ENCODE measurements at regions not wholly inside any gene's neighbourhood (a gene's known extent, or its start where the extent isn't known, plus 50 kb on each side); places are given as distances from the start of the nearest gene placed in this dataset.

DNA sequence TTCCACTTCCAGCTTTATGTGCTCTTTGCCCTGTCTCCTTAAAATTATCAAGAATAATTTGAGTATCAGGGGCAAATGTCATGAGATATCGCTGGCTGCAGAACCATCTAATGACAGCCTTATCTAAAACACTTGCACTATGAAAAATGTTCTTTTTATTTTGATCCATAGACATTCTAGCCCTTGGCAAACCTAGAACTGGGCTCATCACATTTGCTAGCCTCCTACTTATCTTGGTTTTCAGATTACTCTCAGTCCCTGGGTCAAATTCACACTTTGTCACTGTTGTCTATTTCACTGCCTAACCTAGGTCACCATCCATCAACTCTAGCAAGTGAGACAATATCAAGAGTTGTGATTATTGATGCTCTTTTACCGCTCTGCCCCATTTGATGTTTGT lies 59.9 kb upstream of the IPO9 start:
- DNase-seq (ENCODE audit: extremely low read depth, insufficient read length) = no peak
- TF ChIP-seq, protein P1, sequence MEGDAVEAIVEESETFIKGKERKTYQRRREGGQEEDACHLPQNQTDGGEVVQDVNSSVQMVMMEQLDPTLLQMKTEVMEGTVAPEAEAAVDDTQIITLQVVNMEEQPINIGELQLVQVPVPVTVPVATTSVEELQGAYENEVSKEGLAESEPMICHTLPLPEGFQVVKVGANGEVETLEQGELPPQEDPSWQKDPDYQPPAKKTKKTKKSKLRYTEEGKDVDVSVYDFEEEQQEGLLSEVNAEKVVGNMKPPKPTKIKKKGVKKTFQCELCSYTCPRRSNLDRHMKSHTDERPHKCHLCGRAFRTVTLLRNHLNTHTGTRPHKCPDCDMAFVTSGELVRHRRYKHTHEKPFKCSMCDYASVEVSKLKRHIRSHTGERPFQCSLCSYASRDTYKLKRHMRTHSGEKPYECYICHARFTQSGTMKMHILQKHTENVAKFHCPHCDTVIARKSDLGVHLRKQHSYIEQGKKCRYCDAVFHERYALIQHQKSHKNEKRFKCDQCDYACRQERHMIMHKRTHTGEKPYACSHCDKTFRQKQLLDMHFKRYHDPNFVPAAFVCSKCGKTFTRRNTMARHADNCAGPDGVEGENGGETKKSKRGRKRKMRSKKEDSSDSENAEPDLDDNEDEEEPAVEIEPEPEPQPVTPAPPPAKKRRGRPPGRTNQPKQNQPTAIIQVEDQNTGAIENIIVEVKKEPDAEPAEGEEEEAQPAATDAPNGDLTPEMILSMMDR (IDR thresholded peaks at IDR 0.05; ENCODE audit: insufficient read depth, low read length, poor library complexity, severe bottlenecking) = no peak
- Histone ChIP-seq H3K27me3 (replicated peaks; ENCODE audit: control insufficient read depth, insufficient read depth, low read length) (no peaks in the 10 kb centered on the region), H3K36me3 (ENCODE audit: control insufficient read depth, insufficient read depth, low read length) (no peaks in the 10 kb centered on the region), H3K4me3 (replicated peaks; ENCODE audit: low read depth, low read length) (no peak overlapping the region)

DNA sequence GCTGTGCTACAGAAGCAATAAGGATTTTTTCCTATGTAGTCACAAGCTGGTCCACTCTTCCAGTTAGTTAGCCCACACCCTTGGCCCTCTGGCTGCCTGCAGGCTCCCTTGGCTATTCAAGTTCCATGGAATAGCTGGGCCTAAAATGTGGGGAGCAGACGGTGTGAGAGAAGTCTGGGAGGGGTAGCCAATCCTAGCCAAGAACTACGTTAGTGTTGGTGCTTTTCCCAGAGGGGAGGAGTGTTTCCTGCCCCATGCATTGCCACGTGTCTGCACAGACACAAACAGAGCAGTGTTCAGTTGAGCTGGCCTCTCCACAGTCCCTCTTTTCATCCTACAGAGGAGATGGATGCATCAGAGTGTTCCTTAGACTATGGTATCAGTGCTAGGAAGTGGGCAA lies 59.0 kb upstream of the IPO9 start:
- TF ChIP-seq, protein P1 (IDR thresholded peaks at IDR 0.05; ENCODE audit: insufficient read depth, low read length, poor library complexity, severe bottlenecking) = no peak
- Histone ChIP-seq H3K27me3 (replicated peaks; ENCODE audit: control insufficient read depth, insufficient read depth, low read length) (no peaks in the 10 kb centered on the region), H3K36me3 (ENCODE audit: control insufficient read depth, insufficient read depth, low read length) (no peaks in the 10 kb centered on the region), H3K4me3 (replicated peaks; ENCODE audit: low read depth, low read length) (no peak overlapping the region)
- DNase-seq (ENCODE audit: extremely low read depth, insufficient read length) = no peak

GRCh38 chr1:201771466-201771865 lies 57.5 kb upstream of the IPO9 start:
- Histone ChIP-seq H3K4me3 (replicated peaks; ENCODE audit: low read depth, low read length) (no peak overlapping the region), H3K36me3 (ENCODE audit: control insufficient read depth, insufficient read depth, low read length) (no peaks in the 10 kb centered on the region), H3K27me3 (replicated peaks; ENCODE audit: control insufficient read depth, insufficient read depth, low read length) (no peaks in the 10 kb centered on the region)
- DNase-seq (ENCODE audit: extremely low read depth, insufficient read length) = no peak
- TF ChIP-seq, protein P1 (IDR thresholded peaks at IDR 0.05; ENCODE audit: insufficient read depth, low read length, poor library complexity, severe bottlenecking) = no peak

GRCh38 chr1:201772178-201772577 lies 56.8 kb upstream of the IPO9 start:
- TF ChIP-seq, protein P1 (IDR thresholded peaks at IDR 0.05; ENCODE audit: insufficient read depth, low read length, poor library complexity, severe bottlenecking) = no peak
- H3K27me3 ChIP-seq (replicated peaks; ENCODE audit: control insufficient read depth, insufficient read depth, low read length) = no peaks in the 10 kb centered on the region
- H3K36me3 ChIP-seq (ENCODE audit: control insufficient read depth, insufficient read depth, low read length) = no peaks in the 10 kb centered on the region
- H3K4me3 ChIP-seq (replicated peaks; ENCODE audit: low read depth, low read length) = no peak overlapping the region
- DNase-seq (ENCODE audit: extremely low read depth, insufficient read length) = no peak

GRCh38 chr1:201773764-201774163 lies 55.2 kb upstream of the IPO9 start:
- no peak for DNase-seq (ENCODE audit: extremely low read depth, insufficient read length)
- Histone ChIP-seq H3K4me3 (replicated peaks; ENCODE audit: low read depth, low read length) (no peak overlapping the region), H3K27me3 (replicated peaks; ENCODE audit: control insufficient read depth, insufficient read depth, low read length) (no peaks in the 10 kb centered on the region), H3K36me3 (ENCODE audit: control insufficient read depth, insufficient read depth, low read length) (no peaks in the 10 kb centered on the region)
- TF ChIP-seq, protein P1 (IDR thresholded peaks at IDR 0.05; ENCODE audit: insufficient read depth, low read length, poor library complexity, severe bottlenecking) = no peak

All from GM06990 (cell line).